HEK293T (cell line): ENCODE measurements at regions not wholly inside any gene's neighbourhood (a gene's known extent, or its start where the extent isn't known, plus 50 kb on each side); places are given as distances from the start of the nearest gene placed in this dataset.

Experiments used
- CTCF ChIA-PET: fragments of 350-600 bp; formaldehyde crosslinking; extraction: SDS; loops from one replicate; lab custom pipeline; 2021; ENCODE audit warnings: antibody characterized with exemption, inconsistent platforms; lab: Yijun Ruan, JAX
- POLR2A ChIA-PET: fragments of 350-600 bp; formaldehyde crosslinking; extraction: SDS; loops from one replicate; lab custom pipeline; 2020; ENCODE audit warnings: antibody characterized with exemption, inconsistent platforms; lab: Yijun Ruan, JAX
- DNase-seq: peaks from one replicate; pipeline ENCODE4 v3.0.0; 2012; ENCODE audit warnings: mixed read lengths; ENCODE audit errors: extremely low spot score
- ARNT ChIP-seq: fragments of 450-650 bp; IDR thresholded peaks from 2 replicates; pipeline ENCODE4 v1.6.1; 2017; ENCODE audit warnings: mild to moderate bottlenecking
- BHLHE40 ChIP-seq: fragments of 450-650 bp; IDR thresholded peaks from 2 replicates; pipeline ENCODE4 v1.6.1; 2016; ENCODE audit warnings: mild to moderate bottlenecking, moderate library complexity, borderline replicate concordance
- CTBP1 ChIP-seq: fragments of 450-650 bp; IDR thresholded peaks from 2 replicates; pipeline ENCODE4 v1.6.1; 2016; ENCODE audit warnings: borderline replicate concordance
- ELF4 ChIP-seq: fragments of 450-650 bp; IDR thresholded peaks from 2 replicates; pipeline ENCODE4 v1.6.1; 2017; ENCODE audit warnings: antibody characterized with exemption
- FOXA1 ChIP-seq: fragments of 450-650 bp; IDR thresholded peaks from 2 replicates; pipeline ENCODE4 v1.6.1; 2016; ENCODE audit warnings: mild to moderate bottlenecking
- FOXK2 ChIP-seq: fragments of 450-650 bp; IDR thresholded peaks from 2 replicates; pipeline ENCODE4 v1.6.1; 2016; ENCODE audit warnings: mild to moderate bottlenecking
- FOXM1 ChIP-seq: fragments of 450-650 bp; IDR thresholded peaks from 2 replicates; pipeline ENCODE4 v1.6.1; 2017; ENCODE audit warnings: mild to moderate bottlenecking, borderline replicate concordance
- HDGF ChIP-seq: fragments of 450-650 bp; IDR thresholded peaks from 2 replicates; pipeline ENCODE4 v1.6.1; 2017; ENCODE audit warnings: antibody characterized with exemption, borderline replicate concordance
- L3MBTL2 ChIP-seq: fragments of 450-650 bp; conservative IDR thresholded peaks from 2 replicates; pipeline ENCODE4 v1.6.1; 2016; ENCODE audit warnings: mild to moderate bottlenecking
- LEF1 ChIP-seq: fragments of 450-650 bp; IDR thresholded peaks from 2 replicates; pipeline ENCODE4 v1.6.1; 2017; ENCODE audit warnings: mild to moderate bottlenecking, borderline replicate concordance
- NFRKB ChIP-seq: fragments of 450-650 bp; IDR thresholded peaks from 2 replicates; pipeline ENCODE4 v1.6.1; 2016; ENCODE audit warnings: mild to moderate bottlenecking, moderate library complexity
- SP1 ChIP-seq: fragments of 450-650 bp; IDR thresholded peaks from 2 replicates; pipeline ENCODE4 v1.6.1; 2017
- SUZ12 ChIP-seq: fragments of 450-650 bp; IDR thresholded peaks from 2 replicates; pipeline ENCODE4 v1.6.1; 2016; ENCODE audit warnings: mild to moderate bottlenecking
- TARDBP ChIP-seq: fragments of 450-650 bp; IDR thresholded peaks from 2 replicates; pipeline ENCODE4 v1.6.1; 2016
- ZNF384 ChIP-seq: fragments of 450-650 bp; IDR thresholded peaks from 2 replicates; pipeline ENCODE4 v1.6.1; 2016
- TF ChIP-seq, protein P1 (sequence below): fragments of 450-650 bp; IDR thresholded peaks from 2 replicates; pipeline ENCODE4 v1.6.1; 2016

- ChIA-PET CTCF (interaction anchor here (0.6 kb wide), 1 partner anchor 457 kb away, joined by 5 read pairs; no protein-coding TSS in a partner anchor), POLR2A (no interaction called here)
- no peak for TF ChIP-seq FOXM1
- no peak for TF ChIP-seq BHLHE40
- no peak for TF ChIP-seq ARNT
- TF ChIP-seq CTBP1, result no peak
- DNase-seq, result no peak
These were observed 727.4 kb upstream of the CITED2 start for GRCh38 chr6:140101818-140102217.

- POLR2A ChIA-PET, result no interaction called here
- CTCF ChIA-PET, result no interaction called here
- TF ChIP-seq ELF4 (no peak), FOXM1 (no peak), CTBP1 (no peak), NFRKB (no peak), SP1 (no peak), ZNF384 (no peak), TARDBP (no peak), BHLHE40 (no peak), HDGF (no peak), L3MBTL2 (no peak), SUZ12 (no peak), ARNT (no peak)
- TF ChIP-seq, protein P1, sequence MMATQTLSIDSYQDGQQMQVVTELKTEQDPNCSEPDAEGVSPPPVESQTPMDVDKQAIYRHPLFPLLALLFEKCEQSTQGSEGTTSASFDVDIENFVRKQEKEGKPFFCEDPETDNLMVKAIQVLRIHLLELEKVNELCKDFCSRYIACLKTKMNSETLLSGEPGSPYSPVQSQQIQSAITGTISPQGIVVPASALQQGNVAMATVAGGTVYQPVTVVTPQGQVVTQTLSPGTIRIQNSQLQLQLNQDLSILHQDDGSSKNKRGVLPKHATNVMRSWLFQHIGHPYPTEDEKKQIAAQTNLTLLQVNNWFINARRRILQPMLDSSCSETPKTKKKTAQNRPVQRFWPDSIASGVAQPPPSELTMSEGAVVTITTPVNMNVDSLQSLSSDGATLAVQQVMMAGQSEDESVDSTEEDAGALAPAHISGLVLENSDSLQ, result no peak
- DNase-seq, result no peak
These were observed 726.9 kb upstream of the CITED2 start for GRCh38 chr6:140101367-140101766.

- no peak for DNase-seq
- ChIA-PET CTCF (no interaction called here), POLR2A (no interaction called here)
- TF ChIP-seq CTBP1, result no peak
- no peak for TF ChIP-seq ARNT
- TF ChIP-seq ZNF384, result no peak
- TF ChIP-seq FOXM1, result no peak
- no peak for TF ChIP-seq FOXK2
These were observed 721.1 kb upstream of the CITED2 start for GRCh38 chr6:140095532-140095931.

DNA sequence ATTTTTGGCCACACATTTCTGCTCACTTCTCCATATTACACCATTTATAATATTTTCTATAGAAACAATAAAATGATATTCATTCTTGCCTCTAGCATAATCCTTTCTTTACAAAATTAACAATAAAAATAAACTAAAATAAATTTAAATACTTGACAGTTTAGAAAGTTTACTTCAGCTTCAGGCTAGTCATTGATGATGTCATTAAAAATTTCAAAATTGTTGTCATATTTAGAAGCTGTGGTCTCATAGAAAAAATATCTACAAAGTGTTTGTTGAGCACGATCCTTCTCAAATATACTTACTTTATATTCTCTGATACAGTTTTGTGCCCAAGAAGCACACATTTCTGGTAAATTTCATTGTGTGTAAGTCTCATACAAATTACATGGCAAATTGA, 717.4 kb upstream of the CITED2 start:
- ChIA-PET CTCF (no interaction called here), POLR2A (no interaction called here)
- DNase-seq, result no peak
- TF ChIP-seq NFRKB (no peak), ARNT (no peak), ZNF384 (no peak), HDGF (no peak), FOXA1 (no peak), LEF1 (no peak), CTBP1 (no peak), FOXM1 (no peak), FOXK2 (no peak), TARDBP (no peak), SUZ12 (no peak), ELF4 (no peak), BHLHE40 (no peak), SP1 (no peak), L3MBTL2 (no peak)
- TF ChIP-seq, protein P1, result no peak

GRCh38 chr6:140090871-140091270, 716.4 kb upstream of the CITED2 start:
- no peak for DNase-seq
- TF ChIP-seq NFRKB (no peak), ELF4 (no peak), FOXA1 (no peak), TARDBP (no peak), FOXM1 (no peak)
- ChIA-PET CTCF (no interaction called here), POLR2A (no interaction called here)

DNA sequence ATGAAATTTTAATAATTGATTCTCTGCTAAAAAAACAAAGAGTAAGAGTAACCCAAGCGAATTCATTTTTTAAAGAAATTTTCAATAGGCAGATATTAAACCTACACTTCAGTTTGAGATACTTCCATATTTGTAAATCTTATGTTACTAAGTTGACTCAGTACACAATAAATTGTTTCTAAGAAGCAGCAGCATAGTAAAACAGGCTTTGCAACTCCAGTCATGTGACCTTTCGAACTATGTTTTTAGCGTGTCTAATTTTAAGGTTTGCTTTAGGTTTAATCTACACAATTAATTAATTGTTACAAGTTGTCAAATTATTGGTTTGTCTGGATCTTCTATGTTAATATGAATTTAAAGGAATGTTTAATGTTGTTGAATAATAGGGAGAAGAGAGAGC, 708.9 kb upstream of the CITED2 start:
- TF ChIP-seq ZNF384 (no peak), CTBP1 (no peak), ELF4 (no peak), SUZ12 (no peak), TARDBP (no peak), SP1 (no peak), L3MBTL2 (no peak), FOXA1 (no peak), HDGF (no peak), BHLHE40 (no peak), FOXK2 (no peak), FOXM1 (no peak), ARNT (no peak), NFRKB (no peak), LEF1 (no peak)
- TF ChIP-seq, protein P1, result no peak
- POLR2A ChIA-PET, result no interaction called here
- CTCF ChIA-PET, result no interaction called here
- no peak for DNase-seq

DNA sequence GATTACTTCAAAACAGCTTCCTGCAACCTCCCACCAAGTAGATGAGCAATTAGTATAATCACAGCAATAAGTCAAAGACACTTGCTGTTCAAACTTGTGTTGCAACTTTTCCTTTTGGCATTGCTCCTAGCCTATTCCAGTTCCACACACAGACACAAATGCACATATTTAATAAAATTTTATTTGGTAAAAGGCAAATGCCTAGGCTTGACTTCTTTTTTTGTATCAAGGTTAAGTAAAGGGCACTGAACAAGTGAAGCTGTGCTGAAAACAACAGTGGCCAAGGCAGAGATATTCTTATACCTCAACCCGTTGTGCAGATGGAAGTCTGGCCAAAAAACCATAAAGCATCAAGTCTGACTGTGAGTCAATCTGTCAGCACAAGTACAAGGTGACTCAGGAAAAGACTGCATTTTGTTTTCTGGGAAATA, 708.4 kb upstream of the CITED2 start:
- ChIA-PET POLR2A (no interaction called here), CTCF (no interaction called here)
- no peak for DNase-seq
- no peak for TF ChIP-seq ZNF384
- TF ChIP-seq ELF4, result no peak
- no peak for TF ChIP-seq L3MBTL2
- TF ChIP-seq SUZ12, result no peak
- no peak for TF ChIP-seq TARDBP
- TF ChIP-seq HDGF, result no peak
- no peak for TF ChIP-seq BHLHE40
- no peak for TF ChIP-seq SP1
- no peak for TF ChIP-seq LEF1
- TF ChIP-seq CTBP1, result no peak
- TF ChIP-seq, protein P1, result no peak
- no peak for TF ChIP-seq NFRKB
